GM19397 (cell line): ENCODE measurements at regions not wholly inside any gene's neighbourhood (a gene's known extent, or its start where the extent isn't known, plus 50 kb on each side); places are given as distances from the start of the nearest gene placed in this dataset.

ENCODE experiments used
- ATAC-seq: cut with Tn5 transposase; IDR thresholded peaks from one replicate; pipeline ENCODE4 v1.9.1; 2021; ENCODE audit warnings: mild to moderate bottlenecking, moderate library complexity; ENCODE audit not compliant: unreplicated experiment

GRCh38 chrX:39645178-39645895, 452.4 kb downstream of the BCOR start:
- ATAC-seq = no peak

- no peak for ATAC-seq
Measured at GRCh38 chrX:39648548-39649254, 449.1 kb downstream of the BCOR start.

GRCh38 chrX:39650768-39651347, 446.9 kb downstream of the BCOR start:
- ATAC-seq = no peak

GRCh38 chrX:39652336-39652735, 445.4 kb downstream of the BCOR start:
- no peak for ATAC-seq

GRCh38 chrX:39653691-39654090, 444.1 kb downstream of the BCOR start:
- ATAC-seq = no peak

- ATAC-seq = no peak
Measured at GRCh38 chrX:39654183-39654925, 443.4 kb downstream of the BCOR start.

GRCh38 chrX:39654952-39655351, 442.8 kb downstream of the BCOR start:
- no peak for ATAC-seq

- ATAC-seq = no peak
Measured at GRCh38 chrX:39661116-39661907, 436.4 kb downstream of the BCOR start.

GRCh38 chrX:39665830-39666518, 431.8 kb downstream of the BCOR start:
- ATAC-seq = no peak

- no peak for ATAC-seq
Measured at GRCh38 chrX:39667191-39667590, 430.6 kb downstream of the BCOR start.

- ATAC-seq = no peak
Measured at GRCh38 chrX:39667736-39668482, 429.8 kb downstream of the BCOR start.

GRCh38 chrX:39669668-39670067, 428.1 kb downstream of the BCOR start:
- no peak for ATAC-seq

GRCh38 chrX:39670281-39670680, 427.5 kb downstream of the BCOR start:
- ATAC-seq = no peak

- no peak for ATAC-seq
Measured at GRCh38 chrX:39672405-39672804, 425.4 kb downstream of the BCOR start.

- ATAC-seq = no peak
Measured at GRCh38 chrX:39674490-39675161, 423.1 kb downstream of the BCOR start.

GRCh38 chrX:39675162-39675553, 422.6 kb downstream of the BCOR start:
- ATAC-seq = no peak

- ATAC-seq = no peak
Measured at GRCh38 chrX:39675619-39676018, 422.1 kb downstream of the BCOR start.

- no peak for ATAC-seq
Measured at GRCh38 chrX:39676434-39676833, 421.3 kb downstream of the BCOR start.

GRCh38 chrX:39677585-39677977, 420.2 kb downstream of the BCOR start:
- ATAC-seq = no peak
